HFFc6 (cell line): ENCODE measurements at regions not wholly inside any gene's neighbourhood (a gene's known extent, or its start where the extent isn't known, plus 50 kb on each side); places are given as distances from the start of the nearest gene placed in this dataset.

ENCODE experiments used
- DNase-seq: peaks from one replicate; pipeline ENCODE4 v3.0.0-alpha.2; 2018
- H3K27ac Mint-ChIP-seq: 2 replicates; pipeline ENCODE4 v1.8.0; 2020; ENCODE audit warnings: mild to moderate bottlenecking, mixed read lengths
- H3K27me3 Mint-ChIP-seq: 2 replicates; pipeline ENCODE4 v1.8.0; 2021; ENCODE audit warnings: mild to moderate bottlenecking, moderate library complexity, mixed read lengths; ENCODE audit not compliant: insufficient read depth
- H3K36me3 Mint-ChIP-seq: 2 replicates; pipeline ENCODE4 v1.8.0; 2021; ENCODE audit warnings: low read depth, mixed read lengths
- H3K4me1 Mint-ChIP-seq: 2 replicates; pipeline ENCODE4 v1.8.0; 2020; ENCODE audit warnings: low read depth, mixed read lengths
- H3K4me3 Mint-ChIP-seq: 2 replicates; pipeline ENCODE4 v1.8.0; 2020; ENCODE audit warnings: mild to moderate bottlenecking, moderate library complexity, mixed read lengths
- H3K9me3 Mint-ChIP-seq: 2 replicates; pipeline ENCODE4 v1.8.0; 2020; ENCODE audit warnings: mild to moderate bottlenecking, mixed read lengths
- CTCF ChIP-seq: fragments of 200-600 bp; sonication (generic); IDR thresholded peaks from 2 replicates; pipeline ENCODE4 v1.5.0; 2021; ENCODE audit warnings: antibody characterized with exemption, mild to moderate bottlenecking

GRCh38 chr13:74024856-74025255 lies 109.3 kb downstream of the KLF12 start:
- Mint-ChIP-seq H3K36me3 (peaks cover 34% of the 10 kb centered on the region), H3K27ac (no peak overlapping the region), H3K27me3 (no peaks in the 10 kb centered on the region), H3K9me3 (no peaks in the 10 kb centered on the region), H3K4me1 (peaks cover 20% of the 10 kb centered on the region), H3K4me3 (no peak overlapping the region)
- no peak for DNase-seq
- no peak for TF ChIP-seq CTCF

- no peak for DNase-seq
- no peaks in the 10 kb centered on the region for H3K27me3 Mint-ChIP-seq
- TF ChIP-seq CTCF: no peak
- H3K27ac Mint-ChIP-seq: no peak overlapping the region
- peaks cover 20% of the 10 kb centered on the region for H3K4me1 Mint-ChIP-seq
- H3K36me3 Mint-ChIP-seq: peaks cover 34% of the 10 kb centered on the region
- H3K9me3 Mint-ChIP-seq: no peaks in the 10 kb centered on the region
- H3K4me3 Mint-ChIP-seq: no peak overlapping the region
Measured at GRCh38 chr13:74024314-74024713, 109.9 kb downstream of the KLF12 start.

- no peak overlapping the region for H3K4me3 Mint-ChIP-seq
- peaks cover 34% of the 10 kb centered on the region for H3K36me3 Mint-ChIP-seq
- no peaks in the 10 kb centered on the region for H3K9me3 Mint-ChIP-seq
- no peak for TF ChIP-seq CTCF
- no peak for DNase-seq
- no peak overlapping the region for H3K27ac Mint-ChIP-seq
- peaks cover 20% of the 10 kb centered on the region for H3K4me1 Mint-ChIP-seq
- H3K27me3 Mint-ChIP-seq: no peaks in the 10 kb centered on the region
Measured at GRCh38 chr13:74023484-74023883, 110.7 kb downstream of the KLF12 start.

- H3K27me3 Mint-ChIP-seq: no peaks in the 10 kb centered on the region
- no peaks in the 10 kb centered on the region for H3K9me3 Mint-ChIP-seq
- no peak overlapping the region for H3K27ac Mint-ChIP-seq
- DNase-seq: no peak
- H3K4me1 Mint-ChIP-seq: peaks cover 12% of the 10 kb centered on the region
- H3K4me3 Mint-ChIP-seq: no peak overlapping the region
- H3K36me3 Mint-ChIP-seq: peaks cover 34% of the 10 kb centered on the region
- TF ChIP-seq CTCF: no peak
Measured at GRCh38 chr13:74021505-74021904, 112.7 kb downstream of the KLF12 start.

GRCh38 chr13:74018062-74018431 lies 116.2 kb downstream of the KLF12 start:
- Mint-ChIP-seq H3K4me3 (no peak overlapping the region), H3K9me3 (no peaks in the 10 kb centered on the region), H3K27me3 (no peaks in the 10 kb centered on the region), H3K36me3 (peaks cover 27% of the 10 kb centered on the region), H3K4me1 (peaks cover 12% of the 10 kb centered on the region), H3K27ac (no peak overlapping the region)
- TF ChIP-seq CTCF: no peak
- DNase-seq: no peak
